HCT116 (cell line): ENCODE measurements at regions not wholly inside any gene's neighbourhood (a gene's known extent, or its start where the extent isn't known, plus 50 kb on each side); places are given as distances from the start of the nearest gene placed in this dataset.

Experiments
- ATAC-seq: fragments of 200-7000 bp; cut with Tn5 transposase; 2 replicates; pipeline ENCODE4 v1.9.1; 2020; ENCODE audit warnings: mild to moderate bottlenecking, moderate library complexity
- BruUV-seq: library from RNA; stranded (reverse); fragments of 400-500 nt; replicated peaks from 2 replicates; lab custom pipeline; 2021; lab: Mats Ljungman, UMichigan
- CTCF ChIA-PET: fragments of 300-600 bp; sonication (Branson Sonifier 250); formaldehyde crosslinking; loops from one replicate; lab custom pipeline; 2021; ENCODE audit warnings: antibody characterized with exemption; lab: Charles Lee
- POLR2A ChIA-PET: fragments of 300-600, 350-600 bp; sonication (Branson Sonifier 250); formaldehyde crosslinking; loops from one replicate; lab custom pipeline; 2021; ENCODE audit warnings: antibody characterized with exemption; lab: Charles Lee
- RAD21 ChIA-PET, 2 experiments: fragments of 300-600 bp; sonication (Branson Sonifier 250); formaldehyde crosslinking; loops; one replicate each; lab custom pipeline; 2023; ENCODE audit warnings: low total read pairs in 2 of 2; ENCODE audit not compliant: uncharacterized antibody in 2 of 2, unreplicated experiment in 2 of 2, low non-redundant PET in 1 of 2; lab: Charles Lee
- DNase-seq: peaks from one replicate; pipeline ENCODE4 v3.0.0-alpha.2; 2010; ENCODE audit warnings: low read depth, low spot score
- H2AFZ ChIP-seq: fragments of 200-600 bp; shearing (Covaris generic), sonication (generic); 2 replicates; pipeline ENCODE4 v1.6.1; 2017; ENCODE audit warnings: low read depth, mixed run types, mixed read lengths, antibody characterized with exemption, low read length; ENCODE audit not compliant: poor library complexity, severe bottlenecking
- H3K27ac ChIP-seq: 2 replicates; pipeline ENCODE4 v1.5.1; 2012; ENCODE audit warnings: low read depth, low read length
- H3K27me3 ChIP-seq: fragments of 200-600 bp; sonication (generic); 2 replicates; pipeline ENCODE4 v1.6.1; 2016; ENCODE audit warnings: mixed run types, low read length, mixed read lengths; ENCODE audit not compliant: insufficient read depth
- H3K36me3 ChIP-seq, 2 experiments: fragments of 200-500 bp in 1 of 2; fragments of 200-600 bp in 1 of 2; sonication (Bioruptor generic) in 1 of 2; sonication (generic) in 1 of 2; 2 replicates each; pipeline versions ENCODE4 v1.5.1 to v1.6.1; 2014 to 2016; ENCODE audit warnings: low read length in 2 of 2, inconsistent platforms in 1 of 2, mixed read lengths in 1 of 2, mixed run types in 1 of 2; ENCODE audit not compliant: insufficient read depth in 2 of 2, control insufficient read depth in 1 of 2
- H3K4me1 ChIP-seq, 2 experiments: fragments of 200-600 bp in 1 of 2; sonication (generic) in 1 of 2; 2 replicates each; pipeline versions ENCODE4 v1.5.1 to v1.6.1; 2012 to 2017; ENCODE audit warnings: low read length in 2 of 2, inconsistent platforms in 1 of 2, mild to moderate bottlenecking in 1 of 2, mixed read lengths in 1 of 2, mixed run types in 1 of 2, moderate library complexity in 1 of 2; ENCODE audit not compliant: insufficient read depth in 2 of 2, control insufficient read depth in 1 of 2
- H3K4me2 ChIP-seq: fragments of 200-600 bp; sonication (generic); 2 replicates; pipeline ENCODE4 v1.6.1; 2017; ENCODE audit warnings: mixed run types, low read length, mixed read lengths
- H3K4me3 ChIP-seq, 2 experiments: fragments of 200-600 bp in 1 of 2; sonication (generic) in 1 of 2; replicated peaks in 1 of 2; 2 replicates each; pipeline ENCODE4 v1.5.1; 2011 to 2016; ENCODE audit warnings: low read length in 2 of 2, control low read depth in 1 of 2, low read depth in 1 of 2, mild to moderate bottlenecking in 1 of 2, mixed read lengths in 1 of 2, mixed run types in 1 of 2
- H3K79me2 ChIP-seq: fragments of 200-600 bp; sonication (generic); 2 replicates; pipeline ENCODE4 v1.6.1; 2017; ENCODE audit warnings: mild to moderate bottlenecking, mixed run types, low read length, moderate library complexity, mixed read lengths; ENCODE audit not compliant: insufficient read depth
- H3K9ac ChIP-seq: fragments of 200-600 bp; sonication (generic); 2 replicates; pipeline ENCODE4 v1.6.1; 2016; ENCODE audit warnings: low read length, mixed read lengths
- H3K9me2 ChIP-seq: fragments of 200-600 bp; sonication (generic), shearing (Covaris generic); 2 replicates; pipeline ENCODE4 v1.6.1; 2017; ENCODE audit warnings: mixed run types, mild to moderate bottlenecking, moderate library complexity; ENCODE audit not compliant: insufficient read depth
- H3K9me3 ChIP-seq, 2 experiments: fragments of 200-500 bp in 1 of 2; fragments of 200-600 bp in 1 of 2; sonication (Bioruptor generic) in 1 of 2; sonication (generic) in 1 of 2; 2 replicates each; pipeline ENCODE4 v1.6.1; 2014 to 2017; ENCODE audit warnings: low read length in 2 of 2, mixed read lengths in 2 of 2, inconsistent platforms in 1 of 2, low read depth in 1 of 2, mild to moderate bottlenecking in 1 of 2, mixed run types in 1 of 2, moderate library complexity in 1 of 2; ENCODE audit not compliant: control insufficient read depth in 1 of 2, insufficient read depth in 1 of 2
- H4K20me1 ChIP-seq: fragments of 200-600 bp; sonication (generic), shearing (Covaris generic); 2 replicates; pipeline ENCODE4 v1.6.1; 2017; ENCODE audit warnings: mixed run types, mild to moderate bottlenecking, moderate library complexity; ENCODE audit not compliant: insufficient read depth
- EGR1 ChIP-seq: IDR thresholded peaks from 2 replicates; pipeline ENCODE4 v1.6.1; 2012; ENCODE audit warnings: low read depth
- ELF1 ChIP-seq: IDR thresholded peaks from 2 replicates; pipeline ENCODE4 v1.6.1; 2012; ENCODE audit warnings: low read depth, borderline replicate concordance
- EZH2 ChIP-seq: fragments of 200-600 bp; sonication (generic); IDR thresholded peaks from 2 replicates; pipeline ENCODE4 v1.6.1; 2017; ENCODE audit warnings: antibody characterized with exemption, mixed run types
- FOSL1 ChIP-seq: IDR thresholded peaks from 2 replicates; pipeline ENCODE4 v1.6.1; 2012; ENCODE audit warnings: low read depth
- SP1 ChIP-seq: IDR thresholded peaks from 2 replicates; pipeline ENCODE4 v1.6.1; 2012; ENCODE audit warnings: low read depth
- SRF ChIP-seq: IDR thresholded peaks from 2 replicates; pipeline ENCODE4 v1.6.1; 2012; ENCODE audit warnings: low read depth
- intact Hi-C: fragments of 100-400 bp; cut with micrococcal nuclease; formaldehyde crosslinking; loops from 2 replicates; pipeline ENCODE4 v1.10.0; 2022

DNA sequence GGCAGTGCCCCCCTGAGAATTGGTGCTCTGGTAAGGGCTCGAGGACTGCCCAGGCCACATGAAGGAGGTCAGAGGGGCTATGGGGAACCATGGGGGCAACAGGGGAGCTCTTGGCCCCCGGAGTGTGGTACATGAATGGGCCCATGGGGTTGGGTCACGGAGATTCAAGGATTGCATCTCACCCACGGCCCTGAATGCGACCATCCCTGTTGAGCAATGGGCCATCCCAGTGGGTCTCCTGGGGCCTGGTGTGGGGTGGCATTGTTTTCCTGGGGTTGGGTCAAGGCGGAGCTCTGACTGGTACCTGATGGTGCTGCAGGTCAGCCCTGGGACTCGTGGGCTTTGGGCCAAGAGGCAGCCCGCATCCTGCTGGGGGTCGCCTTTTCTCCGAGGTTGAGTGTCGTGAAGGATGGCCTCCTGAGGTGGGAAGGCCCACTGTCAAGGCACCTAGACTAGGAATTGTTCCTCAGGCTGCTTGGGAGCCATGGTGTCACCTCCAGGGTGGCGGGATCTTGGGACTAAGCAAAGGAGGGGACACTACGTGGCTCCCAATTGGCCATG, 198.3 kb downstream of the UBE3A start:
- Histone ChIP-seq H4K20me1 (no peaks in the 10 kb centered on the region), H3K9ac (no peak overlapping the region), H3K9me3 (peaks cover under 1 to 34% of the 10 kb centered on the region in 2 experiments; a peak in 2 of 4 replicates), H3K27ac (no peak overlapping the region), H3K79me2 (no peaks in the 10 kb centered on the region), H3K4me3 (no peak overlapping the region), H2AFZ (no peak overlapping the region), H3K4me1 (no peaks in the 10 kb centered on the region), H3K27me3 (no peaks in the 10 kb centered on the region), H3K4me2 (no peak overlapping the region), H3K9me2 (no peaks in the 10 kb centered on the region), H3K36me3 (no peaks in the 10 kb centered on the region)
- CTCF ChIA-PET: no interaction called here
- no TSS peak for BruUV-seq
- TF ChIP-seq EZH2 (no peak), SRF (no peak)
- ATAC-seq (no peak), DNase-seq (no peak)
- RAD21 ChIA-PET: no interaction called here
- intact Hi-C loops: no loop called here
- POLR2A ChIA-PET: no interaction called here

DNA sequence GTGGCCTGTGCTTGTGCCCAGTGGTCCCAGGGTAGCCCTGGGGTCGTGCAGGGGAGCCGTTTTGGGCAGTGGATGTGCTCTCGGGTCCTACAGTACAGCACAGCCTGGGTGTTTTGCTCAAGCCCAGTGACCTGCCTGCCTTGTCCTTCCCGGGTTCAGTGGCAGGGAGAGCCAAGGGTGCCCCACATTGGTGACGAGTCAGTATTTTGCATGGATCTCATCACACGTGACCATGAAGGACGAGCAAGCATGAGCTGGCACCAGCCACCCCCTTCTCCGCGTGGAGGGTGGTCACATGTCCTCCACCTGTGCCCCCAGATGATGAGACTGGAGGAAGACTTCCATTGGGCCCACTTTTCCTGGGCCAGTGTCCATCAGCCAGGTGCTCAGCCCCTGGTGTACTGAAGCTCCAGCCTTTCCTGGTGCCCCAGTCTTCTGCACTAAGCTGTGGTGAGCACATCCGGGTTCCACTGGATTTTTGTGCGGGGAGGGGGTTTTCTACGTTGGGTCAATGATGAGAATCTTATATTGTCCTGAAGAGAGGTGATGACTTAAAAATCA, 197.5 kb downstream of the UBE3A start:
- H3K27me3 ChIP-seq: no peaks in the 10 kb centered on the region
- POLR2A ChIA-PET: no interaction called here
- no peaks in the 10 kb centered on the region for H4K20me1 ChIP-seq
- RAD21 ChIA-PET: no interaction called here
- DNase-seq (no peak), ATAC-seq (no peak)
- TF ChIP-seq EGR1 (no peak), SP1 (no peak), FOSL1 (no peak), ELF1 (no peak)
- no peak overlapping the region for H3K4me3 ChIP-seq
- no peaks in the 10 kb centered on the region for H3K79me2 ChIP-seq
- no peak overlapping the region for H3K9ac ChIP-seq
- H3K9me2 ChIP-seq: no peaks in the 10 kb centered on the region
- H3K9me3 ChIP-seq: peaks cover 0 to 38% of the 10 kb centered on the region in 2 experiments; a peak in 2 of 4 replicates
- H3K4me2 ChIP-seq: no peak overlapping the region
- CTCF ChIA-PET: no interaction called here
- BruUV-seq: no TSS peak
- no peaks in the 10 kb centered on the region for H3K4me1 ChIP-seq
- intact Hi-C loops: no loop called here
- H3K27ac ChIP-seq: no peak overlapping the region
- no peaks in the 10 kb centered on the region for H3K36me3 ChIP-seq
- no peak overlapping the region for H2AFZ ChIP-seq
